KOPT-K1 (cell line): ENCODE measurements at regions not wholly inside any gene's neighbourhood (a gene's known extent, or its start where the extent isn't known, plus 50 kb on each side); places are given as distances from the start of the nearest gene placed in this dataset.
"Not testable (repeated sequence)": the region's sequence is repeated elsewhere in the genome, so short reads cannot be mapped to it uniquely, and the experiment has no call there.

ENCODE experiments used
- H3K27ac ChIP-seq: fragments of 200-600 bp; sonication (generic); 2 replicates; pipeline ENCODE4 v1.5.1; 2016; ENCODE audit warnings: antibody characterized with exemption, mild to moderate bottlenecking, low read depth, low read length; ENCODE audit not compliant: poor library complexity, severe bottlenecking
- H3K36me3 ChIP-seq: fragments of 200-600 bp; sonication (generic); 2 replicates; pipeline ENCODE4 v1.5.1; 2017; ENCODE audit warnings: antibody characterized with exemption, mild to moderate bottlenecking, low read length, moderate library complexity; ENCODE audit not compliant: insufficient read depth
- H3K9me3 ChIP-seq: fragments of 200-600 bp; sonication (generic); 2 replicates; pipeline ENCODE4 v1.5.1; 2017; ENCODE audit warnings: antibody characterized with exemption, low read length, mild to moderate bottlenecking; ENCODE audit not compliant: insufficient read depth, poor library complexity, severe bottlenecking

DNA sequence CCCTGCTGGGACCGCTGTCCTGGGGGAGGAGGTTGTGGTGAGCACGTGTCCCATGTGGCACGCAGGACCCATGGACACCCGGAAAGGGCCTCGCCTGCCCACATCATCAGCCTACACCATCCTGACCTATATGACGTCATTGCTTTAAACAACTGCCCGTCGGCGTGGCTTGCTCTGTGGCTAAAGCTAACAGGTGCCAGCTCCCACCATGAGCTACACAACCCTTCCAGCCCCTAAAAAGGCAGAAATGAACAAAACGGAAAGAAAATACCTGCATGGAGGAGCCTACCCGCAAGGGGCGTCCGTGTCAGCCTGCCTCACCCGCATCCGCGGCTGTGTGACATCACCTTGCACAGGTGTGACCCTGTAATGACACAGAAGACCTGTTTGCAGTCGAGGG lies 481.8 kb downstream of the BRD1 start:
- Histone ChIP-seq H3K36me3 (no peaks in the 10 kb centered on the region), H3K27ac (no peak overlapping the region), H3K9me3 (no peaks in the 10 kb centered on the region)

- no peaks in the 10 kb centered on the region for H3K36me3 ChIP-seq
- H3K9me3 ChIP-seq = no peaks in the 10 kb centered on the region
- no peak overlapping the region for H3K27ac ChIP-seq
These were observed 483.0 kb downstream of the BRD1 start for GRCh38 chr22:49344656-49345055.

DNA sequence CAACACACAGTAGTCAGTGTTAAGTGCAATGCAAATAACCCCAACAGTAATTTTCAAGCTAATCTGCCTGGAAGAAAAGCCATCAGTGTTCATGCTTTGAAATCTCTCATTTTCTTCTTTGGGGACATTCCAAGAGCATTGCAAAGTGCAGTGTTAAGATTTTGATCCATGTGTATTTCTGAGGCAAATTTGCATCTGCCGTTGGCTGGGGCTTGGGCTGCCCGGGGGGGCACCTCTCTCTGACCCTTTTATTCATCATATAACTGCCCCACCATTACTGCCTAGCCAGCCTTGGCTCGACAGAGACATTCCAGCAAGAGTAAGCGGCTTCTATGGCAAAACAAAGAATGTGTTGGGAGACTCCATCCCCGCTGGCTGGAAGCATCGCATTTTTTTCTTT lies 483.5 kb downstream of the BRD1 start:
- no peaks in the 10 kb centered on the region for H3K9me3 ChIP-seq

GRCh38 chr22:49340406-49340805 lies 487.3 kb downstream of the BRD1 start:
- Histone ChIP-seq H3K27ac (no peak overlapping the region), H3K36me3 (no peaks in the 10 kb centered on the region), H3K9me3 (no peaks in the 10 kb centered on the region)

More for the DNA sequence above, 483.5 kb downstream of the BRD1 start:
- no peaks in the 10 kb centered on the region for H3K36me3 ChIP-seq
- no peak overlapping the region for H3K27ac ChIP-seq

DNA sequence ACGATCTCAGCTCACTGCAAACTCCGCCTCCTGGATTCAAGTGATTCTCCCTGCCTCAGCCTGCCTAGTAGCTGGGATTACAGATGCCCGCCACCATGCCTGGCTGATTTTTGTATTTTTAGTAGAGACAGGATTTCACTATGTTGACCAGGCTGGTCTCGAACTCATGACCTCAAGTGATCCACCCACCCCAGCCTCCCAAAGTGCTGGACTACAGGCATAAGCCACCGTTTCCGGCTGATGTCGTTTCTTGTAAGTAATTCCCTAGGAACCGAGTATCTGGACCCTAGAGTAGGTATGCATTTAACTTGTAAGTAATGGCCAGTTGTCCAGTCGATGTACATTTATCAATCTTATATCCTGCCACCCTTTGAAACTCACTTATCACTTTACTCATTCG lies 491.2 kb downstream of the BRD1 start:
- H3K9me3 ChIP-seq, H3K36me3 ChIP-seq, H3K27ac ChIP-seq: not testable (repeated sequence)

- Histone ChIP-seq H3K27ac (no peak overlapping the region), H3K36me3 (no peaks in the 10 kb centered on the region), H3K9me3 (no peaks in the 10 kb centered on the region)
These were observed 492.7 kb downstream of the BRD1 start for GRCh38 chr22:49334976-49335375.

DNA sequence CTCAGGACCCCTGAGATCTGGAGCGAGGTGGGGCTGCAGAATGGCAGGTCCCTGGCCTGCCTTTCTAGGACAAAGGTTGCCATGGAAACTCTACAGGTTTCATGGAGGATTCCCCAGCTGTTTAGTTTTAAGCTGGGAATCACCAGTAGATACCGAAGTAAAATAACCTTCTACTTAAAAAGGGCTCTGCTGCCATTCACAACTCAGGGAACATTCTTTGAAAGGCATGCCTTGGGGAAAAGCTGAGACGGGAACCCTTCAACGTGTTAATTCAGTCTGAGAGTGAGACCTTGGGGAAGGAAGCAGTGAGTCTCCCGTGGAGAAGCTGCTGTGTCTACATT lies 493.3 kb downstream of the BRD1 start:
- H3K9me3 ChIP-seq = no peaks in the 10 kb centered on the region
- no peak overlapping the region for H3K27ac ChIP-seq

GRCh38 chr22:49333206-49333605 lies 494.5 kb downstream of the BRD1 start:
- no peaks in the 10 kb centered on the region for H3K36me3 ChIP-seq
- H3K27ac ChIP-seq = no peak overlapping the region
- no peaks in the 10 kb centered on the region for H3K9me3 ChIP-seq

More for the DNA sequence above, 493.3 kb downstream of the BRD1 start:
- H3K36me3 ChIP-seq = no peaks in the 10 kb centered on the region

- no peaks in the 10 kb centered on the region for H3K9me3 ChIP-seq
- no peak overlapping the region for H3K27ac ChIP-seq
- H3K36me3 ChIP-seq = no peaks in the 10 kb centered on the region
These were observed 495.0 kb downstream of the BRD1 start for GRCh38 chr22:49332691-49333090.

DNA sequence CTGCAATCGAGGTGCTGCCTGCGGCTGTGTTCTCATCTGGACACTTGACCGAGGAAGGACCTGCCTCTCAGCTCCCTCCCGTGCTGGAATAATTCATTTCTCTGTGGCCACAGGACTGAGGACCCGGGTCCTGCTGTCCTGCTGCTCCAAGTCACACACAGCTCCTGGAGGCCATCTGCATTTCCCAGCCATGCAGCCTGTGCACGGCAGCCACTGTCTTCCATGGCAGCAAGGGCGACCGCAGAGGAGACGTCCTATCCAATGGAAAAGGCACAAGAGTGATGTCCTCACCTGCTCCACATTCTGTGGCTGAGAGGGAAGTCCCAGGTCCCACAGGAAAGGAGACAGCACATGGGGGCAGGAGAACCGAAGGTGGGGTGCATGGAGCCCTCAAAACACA lies 495.8 kb downstream of the BRD1 start:
- no peaks in the 10 kb centered on the region for H3K9me3 ChIP-seq
- H3K27ac ChIP-seq = no peak overlapping the region
- H3K36me3 ChIP-seq = no peaks in the 10 kb centered on the region

GRCh38 chr22:49331223-49331815 lies 496.4 kb downstream of the BRD1 start:
- Histone ChIP-seq H3K27ac (no peak overlapping the region), H3K9me3 (no peaks in the 10 kb centered on the region), H3K36me3 (no peaks in the 10 kb centered on the region)

- Histone ChIP-seq H3K9me3 (no peaks in the 10 kb centered on the region), H3K27ac (no peak overlapping the region), H3K36me3 (no peaks in the 10 kb centered on the region)
These were observed 497.1 kb downstream of the BRD1 start for GRCh38 chr22:49330421-49331222.

DNA sequence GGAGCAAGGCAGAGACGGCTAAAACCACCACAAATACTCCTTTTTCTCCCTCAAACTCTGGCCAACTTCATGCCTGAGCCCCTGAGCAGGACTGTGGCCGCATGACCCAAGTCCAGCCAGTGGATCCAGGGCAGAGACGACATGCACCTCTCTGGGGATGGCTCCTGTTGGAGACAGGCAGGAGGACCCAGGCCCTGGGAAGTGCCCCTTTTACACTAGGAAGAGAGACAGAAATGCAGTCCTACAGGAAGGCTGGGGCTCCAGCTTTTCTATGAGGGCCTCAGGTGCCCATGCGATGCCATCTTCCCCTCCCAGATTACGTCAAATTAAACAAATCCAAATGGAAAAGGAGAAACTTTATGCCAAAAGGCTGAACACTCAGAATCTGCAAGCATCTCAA lies 498.0 kb downstream of the BRD1 start:
- Histone ChIP-seq H3K36me3 (no peaks in the 10 kb centered on the region), H3K27ac (no peak overlapping the region), H3K9me3 (no peaks in the 10 kb centered on the region)

GRCh38 chr22:49328630-49329405 lies 498.9 kb downstream of the BRD1 start:
- no peaks in the 10 kb centered on the region for H3K36me3 ChIP-seq
- no peaks in the 10 kb centered on the region for H3K9me3 ChIP-seq
- no peak overlapping the region for H3K27ac ChIP-seq

DNA sequence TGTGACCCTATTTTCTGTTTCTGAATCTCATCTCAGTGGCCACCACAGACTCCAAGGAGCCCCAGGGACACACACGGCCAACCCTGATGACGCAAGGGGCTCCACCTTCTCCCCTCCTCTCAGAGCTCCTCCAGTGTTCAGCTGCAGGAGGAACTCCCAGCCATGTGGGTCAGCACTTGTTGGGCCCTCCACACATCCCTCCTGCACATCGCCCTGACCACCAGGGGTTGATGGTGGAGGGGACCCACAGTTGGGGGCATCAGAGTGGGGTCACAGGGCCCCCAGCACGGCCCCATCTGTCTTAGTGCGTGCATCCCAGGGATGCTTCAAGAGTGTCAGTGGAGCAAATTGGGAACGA lies 499.6 kb downstream of the BRD1 start:
- Histone ChIP-seq H3K36me3 (no peaks in the 10 kb centered on the region), H3K9me3 (no peaks in the 10 kb centered on the region), H3K27ac (no peak overlapping the region)
